HepG2 (cell line): ENCODE measurements at regions not wholly inside any gene's neighbourhood (a gene's known extent, or its start where the extent isn't known, plus 50 kb on each side); places are given as distances from the start of the nearest gene placed in this dataset.

ENCODE experiments used
- ARID5B ChIP-seq: IDR thresholded peaks from 2 replicates; pipeline ENCODE4 v1.4.0; 2020; ENCODE audit warnings: mild to moderate bottlenecking, missing genetic modification reagents
- FOSL2 ChIP-seq: sonication (generic); formaldehyde crosslinking; IDR thresholded peaks from 2 replicates; pipeline ENCODE4 v1.4.0; 2020; ENCODE audit warnings: missing genetic modification reagents
- GATA4 ChIP-seq: sonication (generic); IDR thresholded peaks from 2 replicates; pipeline ENCODE4 v1.6.1; 2016; ENCODE audit warnings: antibody characterized with exemption, low read depth, borderline replicate concordance
- GLI4 ChIP-seq: sonication (generic); formaldehyde crosslinking; IDR thresholded peaks from 2 replicates; pipeline ENCODE4 v1.5.1; 2020; ENCODE audit warnings: missing genetic modification reagents, mild to moderate bottlenecking, moderate library complexity, borderline replicate concordance
- HMG20A ChIP-seq: IDR thresholded peaks from 2 replicates; pipeline ENCODE4 v1.6.1; 2016; ENCODE audit warnings: borderline replicate concordance
- HOXA9 ChIP-seq: sonication (generic); formaldehyde crosslinking; IDR thresholded peaks from 2 replicates; pipeline ENCODE4 v1.8.1; 2022; ENCODE audit warnings: missing genetic modification reagents, mild to moderate bottlenecking, moderate library complexity, borderline replicate concordance
- NR2C2 ChIP-seq: sonication (generic); formaldehyde crosslinking; IDR thresholded peaks from 2 replicates; pipeline ENCODE4 v1.4.0; 2020; ENCODE audit warnings: missing genetic modification reagents, mild to moderate bottlenecking, moderate library complexity, borderline replicate concordance
- NR2F6 ChIP-seq, 2 experiments: IDR thresholded peaks; 2 replicates each; pipeline ENCODE4 v1.6.1; 2016; ENCODE audit warnings: antibody characterized with exemption in 1 of 2, mild to moderate bottlenecking in 1 of 2
- RXRB ChIP-seq: IDR thresholded peaks from 2 replicates; pipeline ENCODE4 v1.6.1; 2016; ENCODE audit warnings: borderline replicate concordance, missing genetic modification reagents, missing compliant biosample characterization
- SP140L ChIP-seq: sonication (generic); formaldehyde crosslinking; IDR thresholded peaks from 2 replicates; pipeline ENCODE4 v1.4.0; 2020; ENCODE audit warnings: missing genetic modification reagents, borderline replicate concordance
- TAF1 ChIP-seq: sonication (generic); formaldehyde crosslinking; IDR thresholded peaks from 2 replicates; pipeline ENCODE4 v1.4.0; 2020; ENCODE audit warnings: missing genetic modification reagents
- XRCC5 ChIP-seq: fragments of 200-400 bp; formaldehyde crosslinking; optimal IDR thresholded peaks from 2 replicates; pipeline ENCODE3; 2017; ENCODE audit warnings: mild to moderate bottlenecking, low read length
- ZBTB2 ChIP-seq: sonication (generic); formaldehyde crosslinking; IDR thresholded peaks from 2 replicates; pipeline ENCODE4 v1.8.0; 2022; ENCODE audit warnings: low read depth, missing genetic modification reagents
- ZBTB26 ChIP-seq: IDR thresholded peaks from 2 replicates; pipeline ENCODE4 v1.6.1; 2016; ENCODE audit warnings: missing compliant biosample characterization, missing genetic modification reagents, borderline replicate concordance
- ZBTB7A ChIP-seq: sonication (generic); formaldehyde crosslinking; IDR thresholded peaks from 2 replicates; pipeline ENCODE4 v1.8.0; 2022; ENCODE audit warnings: mild to moderate bottlenecking, missing genetic modification reagents
- ZNF547 ChIP-seq: sonication (generic); formaldehyde crosslinking; IDR thresholded peaks from 2 replicates; pipeline ENCODE4 v1.5.1; 2020; ENCODE audit warnings: mild to moderate bottlenecking, missing genetic modification reagents
- ZNF614 ChIP-seq: IDR thresholded peaks from 2 replicates; pipeline ENCODE4 v1.6.1; 2018; ENCODE audit warnings: missing biosample characterization, missing genetic modification reagents, inconsistent platforms, borderline replicate concordance
- TF ChIP-seq, protein P1 (sequence below): IDR thresholded peaks from 2 replicates; pipeline ENCODE4 v1.6.1; 2016; ENCODE audit warnings: low read depth, borderline replicate concordance
- TF ChIP-seq, protein P2 (sequence below): sonication (generic); formaldehyde crosslinking; IDR thresholded peaks from 2 replicates; pipeline ENCODE4 v1.8.1; 2023; ENCODE audit warnings: missing genetic modification reagents, mild to moderate bottlenecking, borderline replicate concordance
- TF ChIP-seq, protein P3 (sequence below): sonication (generic); formaldehyde crosslinking; IDR thresholded peaks from 2 replicates; pipeline ENCODE4 v1.5.1; 2020; ENCODE audit warnings: missing genetic modification reagents, mild to moderate bottlenecking, borderline replicate concordance

DNA sequence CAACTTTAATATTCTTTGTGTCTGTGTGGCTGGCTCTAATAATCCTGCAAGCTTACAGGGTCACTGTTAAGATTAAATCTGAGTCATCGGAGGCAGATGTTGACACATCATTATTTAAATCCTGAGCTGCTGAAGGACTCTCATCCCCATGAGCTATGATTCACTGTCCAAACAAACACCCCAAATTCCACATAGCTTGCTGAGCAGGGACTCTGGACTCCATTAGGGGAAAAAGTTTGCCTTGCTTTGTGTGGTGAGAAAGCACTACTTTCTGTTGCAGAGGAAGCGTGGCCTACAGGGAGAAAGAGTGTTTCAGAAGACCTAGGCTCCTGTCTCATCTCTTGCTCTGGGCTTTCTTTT is 213.7 kb downstream of the PDCD6IP start (continued):
- TF ChIP-seq ZNF614: peak; percentile 93
- TF ChIP-seq GATA4: peak; percentile 46; the same call in 1 of the 2 replicates
- no peak for TF ChIP-seq ZBTB7A (CRISPR knock-in tag)
- no peak for TF ChIP-seq TAF1 (CRISPR knock-in tag)
- TF ChIP-seq FOSL2 (CRISPR knock-in tag): peak; percentile 100
- TF ChIP-seq, protein P1, sequence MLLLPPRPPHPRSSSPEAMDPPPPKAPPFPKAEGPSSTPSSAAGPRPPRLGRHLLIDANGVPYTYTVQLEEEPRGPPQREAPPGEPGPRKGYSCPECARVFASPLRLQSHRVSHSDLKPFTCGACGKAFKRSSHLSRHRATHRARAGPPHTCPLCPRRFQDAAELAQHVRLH (CRISPR knock-in tag): no peak
- peak; percentile 81 for TF ChIP-seq NR2F6 (IDR thresholded peaks at IDR 0.05)
- TF ChIP-seq NR2F6 (CRISPR knock-in tag; IDR thresholded peaks at IDR 0.05): peak; percentile 89
- no peak for TF ChIP-seq ZNF547 (CRISPR knock-in tag)
- TF ChIP-seq GLI4: no peak
- TF ChIP-seq, protein P2, sequence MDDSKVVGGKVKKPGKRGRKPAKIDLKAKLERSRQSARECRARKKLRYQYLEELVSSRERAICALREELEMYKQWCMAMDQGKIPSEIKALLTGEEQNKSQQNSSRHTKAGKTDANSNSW: no peak
- no peak for TF ChIP-seq ZBTB26 (CRISPR knock-in tag)
- no peak for TF ChIP-seq HOXA9 (CRISPR knock-in tag)
- no peak for TF ChIP-seq ZBTB2 (CRISPR knock-in tag)
- TF ChIP-seq, protein P3, sequence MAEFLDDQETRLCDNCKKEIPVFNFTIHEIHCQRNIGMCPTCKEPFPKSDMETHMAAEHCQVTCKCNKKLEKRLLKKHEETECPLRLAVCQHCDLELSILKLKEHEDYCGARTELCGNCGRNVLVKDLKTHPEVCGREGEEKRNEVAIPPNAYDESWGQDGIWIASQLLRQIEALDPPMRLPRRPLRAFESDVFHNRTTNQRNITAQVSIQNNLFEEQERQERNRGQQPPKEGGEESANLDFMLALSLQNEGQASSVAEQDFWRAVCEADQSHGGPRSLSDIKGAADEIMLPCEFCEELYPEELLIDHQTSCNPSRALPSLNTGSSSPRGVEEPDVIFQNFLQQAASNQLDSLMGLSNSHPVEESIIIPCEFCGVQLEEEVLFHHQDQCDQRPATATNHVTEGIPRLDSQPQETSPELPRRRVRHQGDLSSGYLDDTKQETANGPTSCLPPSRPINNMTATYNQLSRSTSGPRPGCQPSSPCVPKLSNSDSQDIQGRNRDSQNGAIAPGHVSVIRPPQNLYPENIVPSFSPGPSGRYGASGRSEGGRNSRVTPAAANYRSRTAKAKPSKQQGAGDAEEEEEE (CRISPR knock-in tag): no peak
- no peak for TF ChIP-seq SP140L (CRISPR knock-in tag)
- TF ChIP-seq HMG20A (CRISPR knock-in tag): peak; percentile 98
- TF ChIP-seq NR2C2 (CRISPR knock-in tag): peak; percentile 41; the same call in 1 of the 2 replicates
- TF ChIP-seq XRCC5: peak; percentile 51
- peak; percentile 86 for TF ChIP-seq RXRB (CRISPR knock-in tag)
- TF ChIP-seq ARID5B (CRISPR knock-in tag): peak; percentile 97
